ENCODE measurements at regions not wholly inside any gene's neighbourhood (a gene's known extent, or its start where the extent isn't known, plus 50 kb on each side); places are given as distances from the start of the nearest gene placed in this dataset.

DNA sequence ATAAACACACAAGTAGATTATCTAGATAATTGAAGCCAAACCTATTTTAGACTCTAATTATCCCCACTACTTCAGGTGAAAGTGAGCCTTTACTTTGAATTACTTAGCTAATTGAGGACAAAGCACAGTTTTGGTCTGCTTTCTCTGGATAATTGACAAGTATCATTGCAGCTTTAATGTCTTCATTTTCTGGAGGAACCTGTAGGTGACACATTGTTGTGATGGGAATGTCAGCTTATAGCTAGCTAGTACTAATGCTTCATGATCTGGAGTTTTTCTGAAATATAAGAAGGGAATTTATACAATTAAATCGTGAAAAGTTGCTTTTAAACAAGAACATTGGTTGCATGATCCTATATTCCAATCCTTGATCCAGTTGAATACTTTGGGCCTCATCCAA lies 319.3 kb upstream of the CITED2 start:
- Histone ChIP-seq H3K27ac (ENCODE audit: low read length) (no peak overlapping the region), H3K4me3 (ENCODE audit: low read length) (no peak overlapping the region), H3K4me1 (ENCODE audit: control insufficient read depth, insufficient read depth, low read length) (no peaks in the 10 kb centered on the region), H3K9me3 (ENCODE audit: control insufficient read depth, insufficient read depth, low read length) (no peaks in the 10 kb centered on the region), H3K36me3 (ENCODE audit: control insufficient read depth, insufficient read depth, low read length) (no peaks in the 10 kb centered on the region), H3K27me3 (ENCODE audit: control insufficient read depth, insufficient read depth, low read length) (no peaks in the 10 kb centered on the region)
- no peak for DNase-seq (ENCODE audit: low read depth, low spot score)
- no CpG with 5 or more reads among the region's 1 CpG for WGBS (ENCODE audit: insufficient coverage, insufficient read length)

DNA sequence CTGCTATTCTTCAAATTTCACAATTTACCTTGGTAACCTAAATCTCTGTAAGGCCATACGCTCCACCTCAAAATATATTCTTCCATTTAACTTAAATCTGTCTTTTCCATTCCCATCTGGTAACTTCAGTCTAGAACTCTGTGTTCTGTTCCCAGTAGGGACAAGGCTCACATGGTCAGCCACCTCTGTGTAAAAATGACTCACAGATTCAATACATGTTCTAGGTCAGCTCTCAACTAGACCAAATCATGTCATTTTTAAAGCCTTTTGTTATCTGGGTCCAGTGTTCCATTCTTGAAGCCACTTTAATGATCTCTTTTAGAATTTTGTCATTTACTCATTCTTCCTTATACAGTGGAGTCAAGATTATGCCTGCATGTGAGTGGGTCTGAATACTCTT lies 315.6 kb upstream of the CITED2 start:
- H3K4me1 ChIP-seq (ENCODE audit: control insufficient read depth, insufficient read depth, low read length) = no peaks in the 10 kb centered on the region
- H3K36me3 ChIP-seq (ENCODE audit: control insufficient read depth, insufficient read depth, low read length) = no peaks in the 10 kb centered on the region
- no peak overlapping the region for H3K27ac ChIP-seq (ENCODE audit: low read length)
- no peak for DNase-seq (ENCODE audit: low read depth, low spot score)
- H3K9me3 ChIP-seq (ENCODE audit: control insufficient read depth, insufficient read depth, low read length) = no peaks in the 10 kb centered on the region
- H3K27me3 ChIP-seq (ENCODE audit: control insufficient read depth, insufficient read depth, low read length) = no peaks in the 10 kb centered on the region
- WGBS (ENCODE audit: insufficient coverage, insufficient read length) = 100% methylated on average over 1 of the region's 1 CpG
- no peak overlapping the region for H3K4me3 ChIP-seq (ENCODE audit: low read length)

DNA sequence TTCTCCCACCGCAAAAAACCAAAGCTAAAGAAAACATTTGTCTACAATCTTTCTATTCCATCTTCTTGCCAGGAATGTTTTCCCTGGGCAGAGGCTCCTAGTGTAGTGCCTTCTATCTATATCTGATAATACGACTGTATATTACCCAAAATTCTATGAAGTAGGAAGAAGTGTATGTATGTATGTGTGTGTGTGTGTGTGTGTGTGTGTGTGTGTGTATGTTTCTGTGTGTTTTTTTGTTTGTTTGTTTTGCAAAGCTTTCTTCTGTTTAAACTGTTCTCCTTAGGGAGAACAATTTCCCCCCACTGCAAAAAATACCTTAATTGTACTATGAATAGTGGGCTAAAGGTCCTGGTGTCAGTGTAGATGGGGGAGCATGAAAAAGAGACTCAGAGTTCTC lies 312.6 kb upstream of the CITED2 start:
- no CpG with 5 or more reads among the region's 2 CpGs for WGBS (ENCODE audit: insufficient coverage, insufficient read length)
- H3K9me3 ChIP-seq (ENCODE audit: control insufficient read depth, insufficient read depth, low read length) = no peaks in the 10 kb centered on the region
- H3K27me3 ChIP-seq (ENCODE audit: control insufficient read depth, insufficient read depth, low read length) = no peaks in the 10 kb centered on the region
- no peak overlapping the region for H3K27ac ChIP-seq (ENCODE audit: low read length)
- no peaks in the 10 kb centered on the region for H3K4me1 ChIP-seq (ENCODE audit: control insufficient read depth, insufficient read depth, low read length)
- DNase-seq (ENCODE audit: low read depth, low spot score) = no peak
- H3K4me3 ChIP-seq (ENCODE audit: low read length) = no peak overlapping the region
- no peaks in the 10 kb centered on the region for H3K36me3 ChIP-seq (ENCODE audit: control insufficient read depth, insufficient read depth, low read length)

DNA sequence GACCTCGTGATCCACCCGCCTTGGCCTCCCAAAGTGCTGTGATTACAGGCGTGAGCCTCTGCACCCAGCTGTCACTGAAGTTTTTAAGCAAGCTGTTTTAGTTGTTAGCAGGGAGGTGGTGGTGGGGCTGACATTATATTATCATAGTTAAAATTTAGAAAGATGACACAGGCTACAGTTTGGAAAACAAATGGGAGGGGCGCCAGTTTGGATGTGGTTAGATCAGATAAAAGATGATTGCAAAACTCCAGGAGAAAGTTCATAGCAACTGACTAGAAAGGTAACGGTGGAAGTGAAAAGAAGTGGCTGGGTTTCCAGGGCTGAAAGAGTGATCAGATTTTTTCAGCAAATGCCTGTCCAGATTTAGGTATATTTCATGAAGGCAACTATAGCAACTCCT lies 311.9 kb upstream of the CITED2 start:
- no peak for DNase-seq (ENCODE audit: low read depth, low spot score)
- Histone ChIP-seq H3K27ac (ENCODE audit: low read length) (no peak overlapping the region), H3K4me1 (ENCODE audit: control insufficient read depth, insufficient read depth, low read length) (no peaks in the 10 kb centered on the region), H3K36me3 (ENCODE audit: control insufficient read depth, insufficient read depth, low read length) (no peaks in the 10 kb centered on the region), H3K4me3 (ENCODE audit: low read length) (no peak overlapping the region), H3K9me3 (ENCODE audit: control insufficient read depth, insufficient read depth, low read length) (no peaks in the 10 kb centered on the region), H3K27me3 (ENCODE audit: control insufficient read depth, insufficient read depth, low read length) (no peaks in the 10 kb centered on the region)
- no CpG with 5 or more reads among the region's 5 CpGs for WGBS (ENCODE audit: insufficient coverage, insufficient read length)

DNA sequence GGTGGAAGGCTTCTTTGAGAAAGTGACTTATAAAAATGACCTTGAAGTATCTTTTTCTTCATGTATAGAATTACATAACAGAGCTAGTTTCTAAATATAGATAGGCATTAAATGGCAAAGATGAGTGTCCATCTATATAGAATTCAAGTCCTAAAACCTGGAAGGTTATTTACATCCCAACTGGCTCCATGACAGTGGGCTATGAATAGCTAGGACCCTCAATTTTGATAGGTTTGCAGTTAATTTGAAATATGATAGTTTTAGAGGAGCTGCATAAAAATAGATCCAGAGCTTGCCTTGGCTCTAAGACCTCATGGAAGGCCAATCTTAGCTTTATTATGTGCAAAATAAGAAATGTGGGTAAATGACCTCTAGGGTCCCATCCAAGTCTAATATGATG lies 310.6 kb upstream of the CITED2 start:
- Histone ChIP-seq H3K27ac (ENCODE audit: low read length) (no peak overlapping the region), H3K4me3 (ENCODE audit: low read length) (no peak overlapping the region), H3K27me3 (ENCODE audit: control insufficient read depth, insufficient read depth, low read length) (no peaks in the 10 kb centered on the region), H3K36me3 (ENCODE audit: control insufficient read depth, insufficient read depth, low read length) (no peaks in the 10 kb centered on the region), H3K4me1 (ENCODE audit: control insufficient read depth, insufficient read depth, low read length) (no peaks in the 10 kb centered on the region), H3K9me3 (ENCODE audit: control insufficient read depth, insufficient read depth, low read length) (no peaks in the 10 kb centered on the region)
- DNase-seq (ENCODE audit: low read depth, low spot score) = no peak

DNA sequence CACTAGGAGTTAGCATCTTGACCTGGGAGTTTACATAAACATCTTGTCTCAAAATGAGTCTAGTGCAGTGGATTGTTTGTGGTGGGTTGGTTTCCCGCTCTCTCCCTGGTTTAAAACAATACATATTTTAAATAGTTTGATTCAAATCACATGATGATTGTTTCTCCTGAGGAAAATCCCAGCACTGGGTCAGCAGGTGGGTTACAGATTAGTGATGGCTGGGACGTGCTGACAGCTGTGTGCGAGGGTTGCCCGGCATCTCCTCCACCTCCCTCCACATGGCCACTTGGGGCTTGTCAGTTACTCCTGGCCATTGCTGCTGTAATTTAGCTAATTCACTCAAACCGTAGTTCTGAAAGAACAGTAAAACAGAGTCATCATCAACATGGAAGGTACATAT lies 306.4 kb upstream of the CITED2 start:
- H3K4me1 ChIP-seq (ENCODE audit: control insufficient read depth, insufficient read depth, low read length) = no peaks in the 10 kb centered on the region
- WGBS (ENCODE audit: insufficient coverage, insufficient read length) = no CpG with 5 or more reads among the region's 5 CpGs
- H3K27me3 ChIP-seq (ENCODE audit: control insufficient read depth, insufficient read depth, low read length) = no peaks in the 10 kb centered on the region
- no peak overlapping the region for H3K4me3 ChIP-seq (ENCODE audit: low read length)
- no peak for DNase-seq (ENCODE audit: low read depth, low spot score)
- H3K9me3 ChIP-seq (ENCODE audit: control insufficient read depth, insufficient read depth, low read length) = no peaks in the 10 kb centered on the region
- H3K27ac ChIP-seq (ENCODE audit: low read length) = no peak overlapping the region
- H3K36me3 ChIP-seq (ENCODE audit: control insufficient read depth, insufficient read depth, low read length) = no peaks in the 10 kb centered on the region

DNA sequence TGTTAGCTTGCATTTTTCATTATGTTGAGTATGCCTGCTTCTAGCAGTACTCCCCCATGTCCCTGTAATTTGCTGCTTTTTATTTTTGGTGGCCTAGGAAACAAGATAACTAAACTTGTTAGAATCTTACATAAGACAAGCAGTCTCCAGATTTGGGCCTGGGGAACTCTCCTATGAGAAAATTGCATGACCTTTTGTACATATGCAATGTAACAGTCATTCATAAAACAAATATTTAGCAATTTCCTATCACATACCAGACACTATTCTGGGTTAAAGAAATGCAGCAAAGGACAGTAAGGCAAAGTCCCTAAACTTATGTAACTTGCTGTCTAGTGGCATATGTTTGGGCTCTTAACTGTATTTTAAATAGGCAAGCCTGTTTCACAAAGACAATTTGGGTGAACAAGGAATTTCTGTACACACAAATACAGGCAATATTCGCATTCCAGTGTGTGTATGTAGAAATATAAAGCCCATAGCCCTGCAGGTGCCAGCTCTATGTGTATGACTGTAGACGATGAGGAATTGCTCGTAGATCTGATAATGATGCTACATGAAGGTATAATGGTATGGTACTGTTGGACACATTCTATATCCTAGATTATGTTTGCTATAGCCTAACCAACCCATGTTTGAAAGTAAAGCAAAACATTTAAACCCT lies 305.2 kb upstream of the CITED2 start:
- H3K27ac ChIP-seq (ENCODE audit: low read length) = no peak overlapping the region
- DNase-seq (ENCODE audit: low read depth, low spot score) = no peak
- H3K36me3 ChIP-seq (ENCODE audit: control insufficient read depth, insufficient read depth, low read length) = no peaks in the 10 kb centered on the region
- H3K4me1 ChIP-seq (ENCODE audit: control insufficient read depth, insufficient read depth, low read length) = no peaks in the 10 kb centered on the region
- no peaks in the 10 kb centered on the region for H3K9me3 ChIP-seq (ENCODE audit: control insufficient read depth, insufficient read depth, low read length)
- whole genome bisulfite sequencing (ENCODE audit: insufficient coverage, insufficient read length) = no CpG with 5 or more reads among the region's 3 CpGs
- H3K27me3 ChIP-seq (ENCODE audit: control insufficient read depth, insufficient read depth, low read length) = no peaks in the 10 kb centered on the region
- no peak overlapping the region for H3K4me3 ChIP-seq (ENCODE audit: low read length)

DNA sequence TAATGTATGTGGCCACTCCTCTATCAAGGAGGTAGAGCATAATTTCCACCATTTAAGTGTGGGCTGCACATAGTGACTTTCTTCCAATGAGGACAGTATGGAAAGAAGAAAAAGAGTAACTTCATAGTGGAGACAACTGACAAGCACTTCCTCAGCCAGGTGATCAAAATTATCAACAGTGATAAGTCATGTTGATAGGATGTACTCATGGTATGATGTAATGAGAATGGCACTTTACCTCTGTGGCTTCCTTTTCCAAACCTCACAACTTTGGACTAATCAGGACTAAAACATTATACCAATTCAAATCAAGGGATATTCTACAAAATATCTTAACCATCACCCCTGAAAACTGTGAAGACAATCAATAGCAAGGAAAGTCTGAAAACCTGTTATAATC lies 302.3 kb upstream of the CITED2 start:
- no peak for DNase-seq (ENCODE audit: low read depth, low spot score)
- no peak overlapping the region for H3K27ac ChIP-seq (ENCODE audit: low read length)

DNA sequence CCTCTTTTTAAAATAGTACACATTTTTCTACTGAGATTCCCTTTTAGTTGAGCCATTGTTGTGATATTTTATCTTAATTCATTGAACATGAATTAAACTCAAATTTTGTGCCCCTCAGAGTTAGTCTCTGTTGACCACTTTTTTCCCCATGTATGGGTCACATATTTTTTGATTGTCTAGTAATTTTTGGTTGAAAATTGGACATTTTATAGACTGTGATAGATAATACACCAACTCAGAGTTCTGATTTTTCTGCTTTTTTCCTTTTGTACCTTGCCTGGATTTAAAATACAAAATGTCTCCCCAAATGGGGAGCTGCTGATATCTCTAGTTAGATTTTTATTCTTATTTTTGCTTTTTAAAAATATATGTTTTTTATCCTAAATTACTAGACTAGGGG lies 291.8 kb upstream of the CITED2 start:
- Histone ChIP-seq H3K4me1 (ENCODE audit: control insufficient read depth, insufficient read depth, low read length) (no peaks in the 10 kb centered on the region), H3K27ac (ENCODE audit: low read length) (no peak overlapping the region), H3K27me3 (ENCODE audit: control insufficient read depth, insufficient read depth, low read length) (no peaks in the 10 kb centered on the region), H3K4me3 (ENCODE audit: low read length) (no peak overlapping the region), H3K9me3 (ENCODE audit: control insufficient read depth, insufficient read depth, low read length) (no peaks in the 10 kb centered on the region), H3K36me3 (ENCODE audit: control insufficient read depth, insufficient read depth, low read length) (no peaks in the 10 kb centered on the region)
- no peak for DNase-seq (ENCODE audit: low read depth, low spot score)

More for the DNA sequence above, 302.3 kb upstream of the CITED2 start:
- Histone ChIP-seq H3K4me3 (ENCODE audit: low read length) (no peak overlapping the region), H3K9me3 (ENCODE audit: control insufficient read depth, insufficient read depth, low read length) (no peaks in the 10 kb centered on the region), H3K4me1 (ENCODE audit: control insufficient read depth, insufficient read depth, low read length) (no peaks in the 10 kb centered on the region), H3K36me3 (ENCODE audit: control insufficient read depth, insufficient read depth, low read length) (no peaks in the 10 kb centered on the region), H3K27me3 (ENCODE audit: control insufficient read depth, insufficient read depth, low read length) (no peaks in the 10 kb centered on the region)

DNA sequence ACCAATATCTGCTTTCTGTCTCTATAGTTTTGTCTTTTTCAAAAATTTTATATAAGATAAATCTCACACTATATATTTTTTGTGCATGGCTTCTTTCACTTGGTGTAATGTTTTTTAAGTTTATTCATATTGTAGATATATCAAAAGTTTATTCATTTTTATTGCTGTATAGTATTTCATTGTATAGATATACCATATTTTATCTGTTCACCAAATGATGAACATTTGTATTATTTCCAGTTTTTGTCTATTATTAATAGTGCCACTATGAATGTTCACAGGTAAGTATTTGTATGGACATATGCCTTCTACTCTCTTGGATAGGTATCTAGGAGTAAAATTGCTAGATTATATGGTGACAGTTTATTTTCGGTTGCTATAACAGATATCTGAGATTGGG lies 289.5 kb upstream of the CITED2 start:
- no peak overlapping the region for H3K27ac ChIP-seq (ENCODE audit: low read length)
- no peak for DNase-seq (ENCODE audit: low read depth, low spot score)
- no peak overlapping the region for H3K4me3 ChIP-seq (ENCODE audit: low read length)
- H3K4me1 ChIP-seq (ENCODE audit: control insufficient read depth, insufficient read depth, low read length) = no peaks in the 10 kb centered on the region
- WGBS (ENCODE audit: insufficient coverage, insufficient read length) = no CpG with 5 or more reads among the region's 1 CpG
- H3K27me3 ChIP-seq (ENCODE audit: control insufficient read depth, insufficient read depth, low read length) = no peaks in the 10 kb centered on the region
- no peaks in the 10 kb centered on the region for H3K9me3 ChIP-seq (ENCODE audit: control insufficient read depth, insufficient read depth, low read length)
- H3K36me3 ChIP-seq (ENCODE audit: control insufficient read depth, insufficient read depth, low read length) = no peaks in the 10 kb centered on the region

DNA sequence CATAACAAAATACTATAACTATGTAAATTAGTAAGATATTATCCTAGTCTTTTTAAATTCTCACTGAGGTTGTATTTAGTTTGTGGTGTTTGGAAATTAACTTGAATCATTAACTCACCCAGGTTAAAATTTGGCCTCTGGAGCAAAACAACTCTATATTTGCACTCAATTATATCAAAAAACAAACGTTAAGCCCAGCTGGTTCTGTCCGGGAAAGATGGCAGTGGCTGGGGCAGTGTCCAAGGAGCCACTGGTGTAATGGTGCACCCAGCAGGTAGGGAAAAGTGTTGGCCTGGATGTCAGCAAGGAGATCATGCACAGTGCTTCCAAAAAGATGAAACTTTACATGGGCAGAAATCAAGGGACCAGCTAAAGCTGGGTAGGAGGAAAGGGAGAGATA lies 285.3 kb upstream of the CITED2 start:
- Histone ChIP-seq H3K4me1 (ENCODE audit: control insufficient read depth, insufficient read depth, low read length) (no peaks in the 10 kb centered on the region), H3K4me3 (ENCODE audit: low read length) (no peak overlapping the region), H3K36me3 (ENCODE audit: control insufficient read depth, insufficient read depth, low read length) (no peaks in the 10 kb centered on the region), H3K27ac (ENCODE audit: low read length) (no peak overlapping the region), H3K9me3 (ENCODE audit: control insufficient read depth, insufficient read depth, low read length) (no peaks in the 10 kb centered on the region), H3K27me3 (ENCODE audit: control insufficient read depth, insufficient read depth, low read length) (no peaks in the 10 kb centered on the region)
- WGBS (ENCODE audit: insufficient coverage, insufficient read length) = no CpG with 5 or more reads among the region's 2 CpGs
- no peak for DNase-seq (ENCODE audit: low read depth, low spot score)

Measured in iPS DF 6.9 (cell line).